Left renal cortex interstitium (tissue), 4 donors: ENCODE measurements at regions not wholly inside any gene's neighbourhood (a gene's known extent, or its start where the extent isn't known, plus 50 kb on each side); places are given as distances from the start of the nearest gene placed in this dataset.
"Not testable (repeated sequence)": the region's sequence is repeated elsewhere in the genome, so short reads cannot be mapped to it uniquely, and the experiment has no call there.

Experiments
- DNase-seq, 4 donors: peaks; one replicate each; pipeline ENCODE4 v3.0.0-alpha.2; 2013; ENCODE audit warnings: low read depth in 4 of 4, low spot score in 2 of 4, missing footprints in 1 of 4

DNA sequence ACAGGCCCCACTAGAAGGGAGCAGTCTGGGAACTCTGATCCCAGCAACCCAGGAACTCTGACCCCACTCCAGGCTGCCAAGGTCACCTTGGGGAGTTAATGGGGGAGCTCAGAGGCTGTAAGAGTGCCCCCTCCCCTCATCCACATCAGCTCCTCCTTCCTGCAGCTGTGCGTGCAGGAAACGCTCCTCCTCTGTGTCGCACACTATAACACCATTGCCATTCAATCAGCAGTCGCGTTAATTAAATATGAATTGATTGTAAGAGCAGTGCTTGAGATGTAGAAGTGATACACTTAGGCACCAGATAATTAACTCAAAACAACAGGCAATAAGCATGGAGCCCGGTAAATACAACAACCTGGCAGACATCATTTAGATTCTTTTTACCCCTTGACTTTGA lies 205.7 kb downstream of the MATN1 start:
- not testable (repeated sequence) for DNase-seq

DNA sequence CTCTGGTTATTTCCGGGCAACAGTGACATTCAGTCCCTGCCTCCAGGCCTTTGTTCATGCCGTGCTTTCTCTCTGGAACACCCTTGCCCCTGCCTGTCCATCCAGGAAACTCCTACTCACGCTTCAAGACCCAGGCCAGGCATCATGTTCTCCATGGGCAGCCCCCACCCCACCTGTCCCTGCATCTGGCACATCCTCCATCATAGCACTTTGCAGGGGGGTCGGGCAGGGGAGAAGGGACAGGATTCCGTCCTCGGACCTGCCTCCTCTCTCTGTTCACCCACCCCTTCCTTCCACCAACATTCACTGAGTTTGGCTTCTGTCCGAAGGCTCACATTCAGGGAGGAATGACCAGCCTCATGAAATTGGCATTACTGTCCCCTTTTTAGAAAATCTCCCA lies 206.1 kb downstream of the MATN1 start:
- not testable (repeated sequence) for DNase-seq

DNA sequence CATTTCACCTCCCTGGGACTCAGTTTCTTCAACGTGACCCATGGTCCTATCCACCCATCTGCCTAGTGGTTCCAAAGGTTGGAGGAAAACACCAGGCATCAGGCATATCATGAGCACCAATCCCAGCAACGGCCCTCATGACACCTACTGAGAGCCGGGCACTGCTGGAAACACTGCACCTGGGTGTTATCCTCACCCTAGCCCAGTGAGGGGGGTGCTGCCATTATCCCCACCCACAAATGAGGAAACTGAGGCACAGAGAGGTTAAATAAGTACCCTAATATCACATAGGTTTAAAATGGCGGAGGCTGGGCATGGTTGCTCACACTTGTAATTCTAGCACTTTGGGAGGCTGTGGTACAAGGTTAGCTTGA lies 206.9 kb downstream of the MATN1 start:
- no peak for DNase-seq

DNA sequence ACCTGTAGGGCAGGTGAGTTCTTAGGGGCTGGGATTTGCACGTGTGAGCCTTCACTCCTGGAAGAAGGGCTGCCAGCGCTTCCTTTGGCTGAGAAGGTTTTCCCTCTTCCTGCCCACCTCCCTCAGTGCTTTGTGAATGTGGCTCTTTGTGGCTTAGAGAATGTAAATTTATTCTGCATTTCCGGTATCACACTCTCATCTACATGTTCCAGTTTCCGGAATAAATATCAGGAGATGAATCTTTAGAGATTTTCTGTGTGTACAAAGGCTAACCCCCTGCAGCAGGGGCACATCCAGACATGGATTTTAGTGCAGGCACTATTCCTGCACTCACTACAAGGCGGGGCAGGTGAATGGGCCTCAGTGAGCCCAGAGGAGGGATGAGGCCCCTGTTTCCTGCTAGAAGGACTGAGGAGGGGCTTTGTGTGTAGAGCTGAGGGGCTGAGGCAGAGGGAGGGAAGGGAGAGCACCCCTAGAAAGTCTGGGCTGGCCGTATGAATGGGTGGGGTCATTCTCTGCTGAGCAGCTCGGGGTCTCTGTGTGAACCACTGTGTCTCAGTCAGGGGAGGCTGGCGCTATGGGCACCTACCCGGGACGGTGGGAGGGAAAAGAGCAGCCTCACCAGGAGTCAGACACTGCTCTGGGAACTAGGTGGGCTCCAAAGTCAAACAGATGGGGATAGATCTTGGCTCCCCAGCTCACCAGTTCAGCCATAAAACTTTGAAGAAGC lies 207.5 kb downstream of the MATN1 start:
- no peak for DNase-seq

DNA sequence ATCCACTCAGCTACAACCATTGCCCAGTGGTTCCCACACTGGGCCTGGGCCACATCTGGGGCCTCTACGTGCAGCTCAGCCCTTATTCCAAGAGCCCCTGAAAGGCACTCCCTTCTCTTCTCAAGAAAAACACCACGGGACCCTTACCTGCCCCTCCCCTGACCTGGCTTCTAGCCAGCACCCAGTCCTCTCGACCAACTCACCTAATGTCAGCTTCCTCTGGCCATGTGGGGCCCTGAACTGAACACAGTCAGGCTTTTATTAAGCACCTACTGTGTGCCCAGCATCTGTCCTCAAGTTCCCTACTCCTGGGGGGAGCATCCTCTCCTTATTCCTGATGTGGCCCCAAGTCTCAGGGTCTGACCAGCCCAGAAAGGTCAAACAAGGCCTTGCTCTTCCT lies 208.4 kb downstream of the MATN1 start:
- DNase-seq: no peak

DNA sequence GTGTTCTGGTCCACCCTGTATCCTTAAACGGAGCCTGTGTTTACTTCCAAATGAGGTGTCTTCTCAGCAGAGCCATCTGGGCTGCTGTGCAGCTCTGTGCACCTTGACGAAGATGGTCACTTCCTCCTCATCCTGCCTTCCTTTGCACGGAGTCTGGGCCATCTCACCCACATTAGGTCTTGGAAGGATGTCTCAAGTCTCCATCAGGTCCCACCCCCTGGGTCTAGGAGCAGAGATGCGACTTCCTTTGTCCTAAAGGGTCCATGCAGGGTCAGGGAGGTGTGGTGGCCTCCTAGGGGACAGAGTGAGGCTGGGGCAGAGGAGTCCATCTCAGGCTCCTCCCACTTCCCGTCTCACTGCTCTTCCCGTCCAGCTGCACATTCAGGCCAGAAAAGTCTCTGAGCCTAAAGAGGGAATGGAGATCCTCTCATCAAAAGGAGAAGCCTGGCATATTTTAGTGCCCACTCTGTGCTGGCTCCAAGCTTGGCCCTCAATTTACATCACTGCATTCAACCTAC lies 209.2 kb downstream of the MATN1 start:
- no peak for DNase-seq

DNA sequence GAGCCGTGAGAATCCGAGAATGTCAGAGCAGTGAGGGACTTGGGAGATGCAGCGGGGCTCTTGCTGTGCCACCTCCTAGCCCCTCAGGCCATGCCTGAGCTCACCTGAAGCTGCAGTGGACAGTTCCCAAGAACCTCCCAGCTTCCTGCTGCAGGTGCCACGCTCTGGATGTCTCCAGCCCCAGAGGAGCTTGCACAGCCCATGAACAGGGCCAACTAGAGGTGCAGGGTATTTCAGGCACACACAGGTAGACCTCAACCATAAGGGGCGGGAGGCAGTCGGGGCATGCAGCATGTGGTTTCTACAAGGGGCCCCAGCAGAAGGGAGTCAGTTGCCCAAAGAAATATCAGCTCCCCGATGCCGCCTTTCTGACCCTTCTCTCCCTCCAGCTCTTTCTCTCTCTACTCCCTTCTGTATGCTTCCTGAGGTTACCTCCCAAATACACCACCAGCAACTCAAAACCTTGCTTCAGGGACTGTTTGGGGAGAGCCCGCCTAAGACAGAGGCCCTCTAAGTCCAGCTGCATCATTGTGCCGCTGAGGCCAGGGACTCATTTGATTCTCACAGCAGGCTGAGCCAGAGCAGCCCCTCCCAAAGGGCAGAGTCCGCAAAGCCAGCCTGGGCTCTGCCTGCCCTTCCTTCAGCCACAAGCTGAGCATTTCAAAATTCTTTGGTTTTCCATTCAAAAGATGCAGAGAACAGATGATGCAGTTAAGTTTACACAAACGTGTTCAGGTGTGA lies 209.8 kb downstream of the MATN1 start:
- no peak for DNase-seq

DNA sequence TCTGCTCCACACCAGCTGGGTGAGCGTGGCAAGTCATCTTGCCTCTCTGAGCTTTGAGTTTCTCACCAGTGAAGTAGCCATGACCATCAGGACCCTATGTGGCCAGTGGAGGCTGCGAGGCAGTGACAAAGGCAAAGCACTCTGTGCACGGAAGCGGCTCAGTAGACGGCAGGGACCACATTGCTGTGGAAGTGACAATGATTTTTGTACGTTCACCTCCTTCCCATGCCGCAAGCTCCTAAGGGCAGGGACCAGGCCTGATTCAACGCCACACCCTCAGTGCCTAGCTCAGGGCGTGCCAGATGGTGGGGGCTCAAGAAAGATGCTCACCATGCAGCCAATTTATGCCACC lies 210.5 kb downstream of the MATN1 start:
- DNase-seq: no peak

DNA sequence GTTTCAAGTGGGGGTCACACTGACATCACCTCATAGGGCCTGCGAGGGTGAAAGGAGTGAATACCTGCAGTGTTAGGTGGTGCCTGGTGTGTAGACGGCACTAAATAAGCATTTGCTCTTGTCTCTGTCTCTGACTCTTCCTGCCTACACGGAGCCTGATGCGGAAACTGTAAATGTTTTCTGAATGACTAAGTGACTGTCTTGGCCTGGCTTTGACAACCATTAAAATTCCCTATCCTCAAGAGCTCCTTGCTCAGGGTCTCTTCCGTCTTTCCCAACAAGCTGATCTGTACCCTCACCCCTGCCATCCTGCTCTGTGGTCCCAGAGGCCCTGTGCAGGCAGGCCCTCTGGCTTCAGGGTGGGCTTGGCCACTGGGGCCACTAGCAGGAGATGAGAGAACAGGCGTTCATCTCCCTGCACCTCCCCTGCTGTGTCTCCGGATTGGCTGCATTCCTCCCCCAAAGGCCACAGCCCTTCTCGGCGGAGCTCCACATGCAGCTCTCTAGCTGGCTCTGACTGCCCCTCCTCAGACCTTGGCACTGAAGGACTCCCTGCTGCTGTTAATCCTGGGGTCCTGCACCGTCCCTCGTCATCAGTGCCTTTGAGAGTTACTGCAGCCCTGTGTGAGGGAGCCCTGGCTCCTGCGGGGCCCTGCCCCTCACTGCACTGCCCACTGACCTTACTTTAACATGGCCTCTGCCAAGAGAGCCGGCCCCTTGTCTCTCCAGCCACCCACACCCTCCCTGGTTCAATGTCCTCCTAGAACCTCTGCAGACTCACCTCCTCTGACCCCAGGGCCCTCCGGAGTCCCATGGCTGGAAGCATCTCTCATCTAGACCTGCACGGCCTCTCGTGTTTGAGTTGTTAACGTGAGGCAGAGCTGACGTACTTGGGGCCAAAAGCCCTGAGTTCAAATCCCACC lies 211.1 kb downstream of the MATN1 start:
- DNase-seq: no peak

DNA sequence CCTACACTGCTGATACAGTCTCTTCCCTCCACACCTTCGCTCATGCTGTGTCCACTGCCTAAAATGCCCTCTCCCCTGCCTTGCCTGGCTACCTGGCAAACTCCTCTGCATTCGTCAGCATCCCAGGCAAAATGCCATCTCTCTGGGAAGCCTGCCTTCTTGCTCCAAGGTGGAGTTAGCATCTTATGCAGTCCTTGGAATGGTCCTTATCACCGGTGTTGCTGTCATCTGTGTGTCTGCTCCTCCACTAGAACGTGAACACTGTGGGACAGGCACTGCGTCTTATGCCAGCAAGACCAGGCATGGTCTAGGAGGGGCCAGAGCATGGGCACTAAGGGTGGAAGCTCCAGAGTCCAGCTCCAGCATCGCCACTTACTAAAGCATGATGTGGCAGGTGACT lies 211.8 kb downstream of the MATN1 start:
- no peak for DNase-seq

DNA sequence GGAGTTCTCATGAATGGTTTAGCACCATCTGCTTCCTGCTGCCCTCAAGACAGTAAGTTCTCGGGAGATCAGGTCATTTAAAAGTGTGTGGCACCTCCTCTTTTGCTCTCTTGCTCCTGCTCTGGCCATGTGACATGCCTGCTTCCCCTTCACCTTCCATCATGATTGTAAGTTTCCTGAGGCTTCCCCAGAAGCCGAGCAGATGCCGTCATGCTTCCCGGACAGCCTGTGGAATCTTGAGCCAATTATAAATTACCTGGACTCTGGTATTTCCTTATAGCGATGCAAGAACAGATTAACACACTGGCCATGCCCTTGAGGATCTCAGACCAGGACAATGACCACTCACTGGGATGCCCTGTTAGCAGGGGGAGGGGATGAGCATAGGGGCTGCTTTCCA lies 212.3 kb downstream of the MATN1 start:
- no peak for DNase-seq

DNA sequence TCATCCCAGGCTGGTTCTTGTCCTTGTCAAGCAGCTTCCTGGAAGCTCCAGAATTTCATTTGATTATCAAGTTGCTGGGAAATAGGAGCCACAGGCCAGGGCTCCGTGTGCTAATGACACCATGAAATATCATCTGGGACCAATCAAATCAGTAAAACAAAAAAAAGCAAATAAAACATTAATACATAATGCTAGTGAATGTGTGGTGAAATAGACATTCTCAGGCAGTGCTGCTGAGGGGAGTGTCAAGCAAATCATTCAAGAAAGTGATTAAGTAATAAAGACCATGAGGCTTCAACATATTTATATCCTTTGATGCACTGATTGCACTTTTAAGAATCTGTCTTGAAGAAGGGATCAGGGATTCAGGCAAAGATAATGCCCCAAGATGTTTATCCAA lies 213.7 kb downstream of the MATN1 start:
- DNase-seq: no peak

DNA sequence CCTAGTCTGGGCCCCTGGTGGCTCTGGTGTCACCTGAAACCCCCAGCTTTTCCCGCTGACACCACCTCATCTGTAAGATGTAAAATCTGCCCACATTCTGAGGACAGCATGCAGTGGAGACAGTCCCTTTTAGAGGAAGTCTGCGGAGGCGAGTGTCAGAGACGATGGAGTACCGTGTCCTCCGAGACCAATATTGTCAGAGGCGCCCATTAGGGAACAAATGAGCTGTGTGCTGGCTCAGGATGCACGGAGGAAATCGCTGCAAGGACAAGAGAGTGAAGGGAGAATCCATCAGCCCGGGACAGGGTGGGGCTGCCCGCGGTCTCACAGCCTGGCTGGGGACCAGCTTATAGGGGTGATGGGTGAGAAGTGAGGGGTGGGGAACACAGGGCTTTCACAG lies 214.8 kb downstream of the MATN1 start:
- DNase-seq: no peak

DNA sequence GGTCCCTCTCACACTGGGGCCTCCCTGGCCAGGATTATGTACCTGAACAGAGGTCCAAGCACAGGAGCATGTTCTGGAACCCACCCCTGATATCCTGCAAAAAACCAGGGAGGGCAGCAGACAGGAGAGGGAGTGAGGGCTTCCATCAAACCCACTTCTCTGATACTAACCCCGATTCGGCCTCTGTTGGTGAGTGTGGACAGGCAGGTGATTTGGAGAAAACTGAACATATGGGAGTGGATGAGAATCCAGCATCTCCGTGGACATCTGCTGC lies 215.3 kb downstream of the MATN1 start:
- DNase-seq: no peak

DNA sequence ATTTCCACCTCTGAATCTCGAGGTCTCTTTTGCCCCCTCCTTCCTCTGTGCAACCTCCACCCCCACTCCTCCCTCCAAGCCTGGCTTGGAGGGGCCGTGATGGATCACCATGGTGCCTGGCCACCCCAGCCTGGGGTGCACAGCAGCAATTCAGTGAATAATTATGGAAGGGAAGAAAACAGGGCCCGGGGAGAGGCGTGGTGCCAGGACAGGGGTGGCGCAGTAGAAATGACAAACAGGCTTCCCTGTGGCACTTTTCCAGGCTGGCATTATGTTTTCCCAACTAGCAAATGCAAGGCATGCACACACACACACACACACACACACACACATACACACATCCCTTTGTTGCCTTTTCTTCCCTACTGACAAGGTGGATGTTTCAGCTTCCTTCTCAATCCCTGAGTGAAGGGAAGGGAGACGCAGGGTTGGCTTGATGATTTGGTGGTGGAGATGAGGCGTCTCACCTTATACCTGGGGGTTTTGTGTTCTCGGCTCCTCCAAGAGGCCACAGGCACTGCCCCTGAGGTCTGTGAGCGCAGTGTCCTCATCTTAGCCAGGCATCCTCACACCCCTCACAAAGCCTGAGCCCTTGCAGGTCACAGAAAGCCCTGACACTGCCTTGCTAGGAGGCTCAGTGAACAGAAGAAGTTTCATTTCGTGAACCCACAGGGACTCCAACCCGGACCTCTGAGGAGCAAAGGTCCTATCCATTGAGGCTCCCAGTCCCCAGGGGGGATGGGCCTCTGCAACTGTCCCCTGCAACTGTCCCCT lies 215.8 kb downstream of the MATN1 start:
- DNase-seq: no peak

DNA sequence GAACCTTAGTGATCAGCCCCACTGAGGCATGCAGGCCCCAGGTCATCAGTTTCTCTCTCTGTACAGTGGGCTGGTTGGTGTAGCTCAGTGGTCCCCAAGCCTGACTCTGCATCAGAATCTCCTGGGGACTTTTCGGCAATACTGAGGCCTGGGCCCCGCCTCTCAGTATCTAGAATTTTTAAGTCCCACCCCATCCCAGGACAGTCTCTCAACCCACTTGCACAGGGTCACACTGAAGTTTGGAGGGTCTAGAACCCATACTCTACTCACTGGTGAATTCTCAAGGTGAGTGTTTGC lies 216.4 kb downstream of the MATN1 start:
- no peak for DNase-seq

DNA sequence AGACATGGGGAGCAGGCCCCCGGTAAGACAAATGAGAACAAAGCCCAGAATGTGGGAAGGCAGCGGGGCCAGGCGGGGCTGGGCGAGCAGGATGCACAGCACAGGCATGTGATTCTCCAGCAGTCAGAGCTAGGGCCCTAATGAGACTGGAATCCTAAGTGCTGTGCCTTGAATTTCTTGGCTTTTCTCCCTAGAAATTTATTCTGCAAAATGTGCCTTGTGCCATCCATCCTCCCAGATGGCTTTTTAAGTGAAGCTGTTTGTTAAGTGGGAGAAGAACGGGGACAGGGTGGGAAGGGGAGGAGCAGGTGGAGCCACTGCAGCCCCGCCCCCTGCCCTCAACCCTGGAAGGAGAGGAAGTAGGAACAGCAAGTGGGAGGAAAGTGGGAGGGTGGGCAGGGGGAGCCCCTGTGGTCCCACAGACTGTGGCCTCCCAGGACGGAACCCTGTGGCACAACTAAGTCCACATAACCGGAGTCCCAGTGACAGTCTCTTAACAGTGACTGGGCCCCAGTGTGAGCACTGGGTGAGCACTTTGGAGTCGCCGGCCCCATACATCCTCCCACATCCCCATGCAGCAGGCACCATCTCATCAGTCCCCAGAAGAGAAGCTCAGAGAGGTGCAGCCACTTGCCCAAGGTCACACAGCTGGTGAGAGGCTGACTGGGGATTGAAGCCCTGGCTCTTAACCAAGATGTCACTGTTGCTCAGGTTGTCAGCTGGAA lies 216.9 kb downstream of the MATN1 start:
- DNase-seq: no peak

DNA sequence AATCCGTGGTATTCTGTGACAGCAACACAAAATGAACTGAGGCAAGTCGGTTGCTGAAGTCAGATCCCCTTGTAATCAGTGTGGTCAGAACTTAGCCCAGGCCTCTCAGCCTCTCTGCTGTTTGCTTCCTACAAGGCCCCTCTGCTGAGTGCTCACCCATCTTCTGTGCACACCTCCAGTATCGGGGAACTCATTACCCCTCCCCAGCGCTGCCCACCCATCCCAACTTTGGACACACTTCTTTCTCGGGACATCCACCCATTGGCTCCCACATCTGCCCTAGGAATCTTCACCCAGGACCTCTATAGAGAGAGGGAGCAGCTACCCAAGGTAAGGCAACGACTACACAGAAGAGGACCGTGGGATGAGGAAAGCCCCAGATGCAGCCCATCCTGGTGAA lies 217.5 kb downstream of the MATN1 start:
- DNase-seq: no peak

DNA sequence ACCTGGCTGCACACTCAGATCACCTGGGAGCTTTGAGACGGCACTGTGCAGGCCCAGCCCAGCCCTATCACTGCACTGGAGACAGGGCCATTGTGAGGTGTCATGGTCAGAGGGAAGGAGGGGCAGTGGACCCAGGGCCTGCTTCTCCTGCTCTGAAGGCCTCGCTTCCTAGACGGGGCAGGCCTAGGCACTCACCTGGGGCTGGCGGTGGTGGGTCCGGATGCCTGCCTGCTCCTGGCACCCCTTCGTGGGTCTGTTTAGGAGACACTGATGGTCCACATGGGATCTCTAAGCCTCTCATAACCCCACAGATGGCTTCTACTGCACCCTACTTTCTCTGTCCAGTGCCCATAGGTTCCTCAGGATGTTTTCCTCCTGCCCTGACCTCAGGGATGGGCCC lies 230.9 kb downstream of the MATN1 start:
- no peak for DNase-seq

DNA sequence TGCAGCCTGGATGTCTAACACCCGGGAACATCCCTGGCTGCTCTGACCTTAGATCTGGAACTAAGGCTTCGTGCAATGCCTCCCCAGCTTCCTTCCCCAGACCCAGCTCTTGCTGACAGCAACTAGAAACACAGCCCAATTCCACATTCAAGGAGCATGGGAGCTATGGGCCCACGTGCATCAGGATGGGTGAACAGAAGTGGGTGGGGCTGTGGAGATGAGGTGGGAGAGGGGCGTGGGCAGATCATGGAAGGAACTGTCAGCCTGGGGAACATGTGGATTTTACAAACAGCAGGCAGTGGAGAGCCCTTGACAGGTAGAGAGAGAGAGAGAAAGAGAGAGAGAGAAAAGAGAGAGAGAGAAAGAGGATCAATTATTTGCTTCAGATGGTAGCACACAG lies 231.6 kb downstream of the MATN1 start:
- no peak for DNase-seq
